ENCODE measurements at regions not wholly inside any gene's neighbourhood (a gene's known extent, or its start where the extent isn't known, plus 50 kb on each side); places are given as distances from the start of the nearest gene placed in this dataset.

DNA sequence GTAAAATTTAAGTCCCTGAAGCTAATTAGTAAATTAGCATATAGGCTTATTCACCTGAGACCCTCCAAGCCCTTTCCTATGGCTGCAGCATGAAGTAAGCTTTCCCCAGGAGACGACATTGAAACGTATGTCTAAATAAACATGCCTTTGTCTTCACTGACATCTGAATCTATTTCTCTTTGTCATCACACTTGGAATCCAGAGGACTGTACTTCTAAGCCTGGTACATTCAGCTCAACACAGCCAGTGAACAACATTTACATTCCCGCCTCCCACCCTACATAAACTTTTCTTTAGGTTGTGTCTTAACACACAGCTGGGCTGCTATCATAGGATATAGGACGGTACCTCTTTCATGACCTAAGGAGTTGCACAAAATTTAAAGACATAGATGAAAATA, 414.4 kb downstream of the SFMBT2 start:
- TF ChIP-seq CTCF (IDR thresholded peaks at IDR 0.05): no peak
- no peak for TF ChIP-seq ZFX (IDR thresholded peaks at IDR 0.05; ENCODE audit: borderline replicate concordance)
